IPS-18c (cell line): ENCODE measurements at regions not wholly inside any gene's neighbourhood (a gene's known extent, or its start where the extent isn't known, plus 50 kb on each side); places are given as distances from the start of the nearest gene placed in this dataset.

Experiments
- H3K4me3 ChIP-seq: 2 replicates; pipeline ENCODE4 v1.7.0; 2013; ENCODE audit warnings: low read depth, mild to moderate bottlenecking, low read length, moderate library complexity; ENCODE audit not compliant: insufficient read depth
- H3K9me3 ChIP-seq: one replicate; pipeline ENCODE4 v1.6.1; 2013; ENCODE audit warnings: mild to moderate bottlenecking, low read length, moderate library complexity; ENCODE audit not compliant: control insufficient read depth, insufficient read depth

DNA sequence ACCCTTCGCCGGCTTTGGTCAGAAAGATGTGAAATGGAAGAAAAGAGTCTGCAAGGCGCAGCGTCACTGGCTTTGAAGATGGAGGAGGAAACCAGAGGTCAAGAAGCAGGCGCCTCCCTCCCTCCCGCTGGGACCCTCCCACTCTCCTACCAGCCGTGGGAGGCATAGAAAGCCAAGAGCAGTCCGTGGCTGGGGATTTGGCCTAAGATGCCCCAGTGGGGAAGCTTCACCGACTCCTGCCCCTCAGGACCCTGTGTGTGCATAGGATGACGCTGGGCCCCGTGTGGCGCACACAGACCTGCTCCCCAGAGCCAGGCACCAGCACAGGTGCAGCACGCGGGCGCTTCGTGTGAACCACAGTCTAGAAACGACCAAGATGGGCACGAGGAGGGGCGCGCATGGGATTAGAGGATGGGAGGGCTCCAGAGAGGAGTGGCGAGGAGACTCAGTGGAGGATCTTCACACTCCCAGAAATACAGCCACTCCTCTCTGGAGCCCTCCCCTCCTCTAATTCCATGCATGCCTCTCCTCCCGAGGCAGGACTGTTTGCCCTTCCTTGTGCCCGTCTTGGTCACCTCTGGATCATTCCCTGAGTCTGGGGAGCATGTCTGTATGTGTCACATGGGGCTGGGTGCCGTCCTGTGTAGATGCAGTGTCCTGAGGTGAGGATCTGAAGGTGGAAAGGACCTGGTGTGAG lies 194.3 kb downstream of the TEX29 start:
- no peaks in the 10 kb centered on the region for H3K9me3 ChIP-seq

DNA sequence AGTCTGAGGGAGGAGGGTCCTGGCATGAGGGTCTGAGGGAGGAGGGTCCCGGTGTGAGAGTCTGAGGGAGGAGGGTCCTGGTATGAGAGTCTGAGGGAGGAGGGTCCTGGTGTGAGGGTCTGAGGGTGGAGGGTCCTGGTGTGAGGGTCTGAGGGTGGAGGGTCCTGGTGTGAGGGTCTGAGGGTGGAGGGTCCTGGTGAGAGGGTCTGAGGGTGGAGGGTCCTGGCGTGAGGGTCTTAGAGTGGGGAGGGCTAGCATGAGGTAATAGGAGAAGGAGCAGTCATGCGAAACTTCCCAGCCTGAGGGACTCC lies 194.8 kb downstream of the TEX29 start:
- no peaks in the 10 kb centered on the region for H3K9me3 ChIP-seq

More for the DNA sequence above, 194.3 kb downstream of the TEX29 start:
- no peak overlapping the region for H3K4me3 ChIP-seq

DNA sequence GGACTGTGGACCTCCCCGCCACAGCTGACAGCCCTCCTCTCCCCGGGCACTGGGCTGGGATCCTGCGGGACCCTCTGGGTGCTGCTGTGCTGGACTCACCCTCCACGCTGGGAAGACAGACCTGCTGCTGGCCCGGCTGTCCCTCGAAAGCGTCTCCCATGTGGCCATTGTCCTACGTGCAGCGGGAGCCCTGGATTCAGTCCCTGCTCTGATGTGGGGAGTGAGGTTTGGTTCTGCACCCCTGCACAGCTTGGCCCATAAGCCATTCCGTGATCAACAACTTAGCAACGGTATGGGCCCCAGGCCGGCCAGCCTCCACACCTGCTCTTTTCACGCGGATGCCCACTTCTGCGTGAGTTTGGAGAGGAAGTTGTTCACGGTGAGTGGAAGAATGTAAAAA lies 195.2 kb downstream of the TEX29 start:
- no peak overlapping the region for H3K4me3 ChIP-seq
- no peaks in the 10 kb centered on the region for H3K9me3 ChIP-seq

More for the DNA sequence above, 194.8 kb downstream of the TEX29 start:
- H3K4me3 ChIP-seq: no peak overlapping the region

DNA sequence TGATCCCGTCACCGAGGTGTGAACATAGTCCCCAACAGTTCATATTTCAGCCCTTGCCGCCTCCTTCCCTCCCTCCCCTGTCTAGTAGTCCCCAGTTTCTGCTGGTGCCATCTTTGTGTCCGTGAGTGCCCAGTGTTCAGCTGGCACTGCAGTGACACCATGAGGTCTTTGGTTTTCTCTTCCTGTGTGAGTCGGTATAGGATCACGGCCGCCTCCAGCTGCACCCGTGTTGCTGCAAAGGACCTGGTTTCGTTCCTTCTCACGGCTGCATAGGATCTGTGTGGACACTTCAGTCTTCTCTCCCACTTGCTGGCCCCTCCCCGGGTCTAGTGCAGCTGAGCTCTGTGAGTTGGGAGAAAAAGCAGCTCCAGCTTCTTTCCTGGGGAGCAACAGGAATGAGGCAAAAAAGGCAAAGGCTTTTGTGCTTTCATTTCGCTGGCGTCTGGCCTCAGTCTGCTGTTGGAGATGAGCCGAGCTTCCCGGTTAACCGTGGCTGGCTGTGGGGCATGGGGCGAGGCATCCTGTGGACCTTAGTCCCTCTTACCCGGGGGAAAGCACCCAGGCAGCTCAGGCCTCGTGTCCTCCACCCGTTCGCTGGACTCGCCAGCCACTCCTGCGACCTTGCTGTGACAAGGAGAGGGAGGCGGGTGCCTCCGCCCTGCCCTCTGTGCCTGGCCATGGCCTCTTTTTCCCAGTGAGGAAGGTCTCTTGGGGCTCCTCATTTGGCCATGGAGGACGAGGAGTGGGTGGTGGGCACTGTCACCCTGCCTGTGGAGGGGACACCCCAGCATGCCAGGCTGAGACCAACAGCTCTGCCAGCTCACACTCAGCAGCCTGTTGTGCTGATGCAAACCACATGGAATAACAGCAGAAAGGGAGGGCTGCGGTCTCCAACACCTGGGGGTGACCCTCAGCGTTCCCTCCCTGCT lies 196.5 kb downstream of the TEX29 start:
- H3K9me3 ChIP-seq: no peaks in the 10 kb centered on the region
- no peak overlapping the region for H3K4me3 ChIP-seq

DNA sequence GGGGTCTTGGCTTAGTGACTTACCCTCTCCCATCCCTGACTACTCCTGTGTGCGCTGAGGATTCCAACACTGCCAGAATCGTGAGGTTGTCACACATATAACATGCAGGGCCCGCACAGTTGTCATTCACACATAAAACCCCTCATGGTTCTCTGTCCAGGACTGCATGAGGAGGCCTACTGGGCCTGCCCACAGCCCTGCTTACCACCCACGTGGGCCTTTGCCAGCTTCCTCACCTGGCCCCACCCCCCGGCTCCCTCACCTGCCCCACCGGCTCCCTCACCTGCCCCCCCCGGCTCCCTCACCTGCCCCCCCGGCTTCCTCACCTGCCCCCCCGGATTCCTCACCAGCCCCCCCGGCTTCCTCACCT lies 197.2 kb downstream of the TEX29 start:
- H3K9me3 ChIP-seq: no peaks in the 10 kb centered on the region
- H3K4me3 ChIP-seq: no peak overlapping the region

DNA sequence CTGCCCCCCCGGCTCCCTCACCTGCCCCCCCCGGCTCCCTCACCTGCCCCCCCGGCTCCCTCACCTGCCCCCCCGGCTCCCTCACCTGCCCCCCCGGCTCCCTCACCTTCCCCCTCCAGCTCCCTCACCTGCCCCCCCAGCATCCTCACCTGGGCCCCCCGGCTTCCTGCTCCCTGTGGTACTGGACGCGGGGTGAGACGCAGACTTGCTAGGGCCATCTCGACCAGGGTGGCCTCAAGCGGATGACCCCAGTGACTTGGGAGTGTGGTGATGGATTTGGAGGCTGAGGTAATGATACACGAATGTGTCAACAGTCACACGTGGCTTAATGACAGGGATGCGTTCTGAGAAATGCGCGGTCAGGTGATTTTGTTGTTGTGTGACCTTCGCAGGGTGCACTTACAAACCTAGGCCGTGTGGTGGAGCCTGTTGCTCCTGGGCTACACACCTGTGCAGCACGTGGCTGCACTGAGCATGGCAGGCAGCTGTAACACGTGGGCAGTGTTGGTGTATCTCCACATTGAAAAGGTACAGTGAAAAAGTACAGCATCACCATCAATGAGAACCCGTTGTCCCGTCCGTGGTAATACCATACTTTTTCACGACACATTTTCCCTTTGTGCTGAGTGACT lies 197.8 kb downstream of the TEX29 start:
- Histone ChIP-seq H3K9me3 (no peaks in the 10 kb centered on the region), H3K4me3 (no peak overlapping the region)

DNA sequence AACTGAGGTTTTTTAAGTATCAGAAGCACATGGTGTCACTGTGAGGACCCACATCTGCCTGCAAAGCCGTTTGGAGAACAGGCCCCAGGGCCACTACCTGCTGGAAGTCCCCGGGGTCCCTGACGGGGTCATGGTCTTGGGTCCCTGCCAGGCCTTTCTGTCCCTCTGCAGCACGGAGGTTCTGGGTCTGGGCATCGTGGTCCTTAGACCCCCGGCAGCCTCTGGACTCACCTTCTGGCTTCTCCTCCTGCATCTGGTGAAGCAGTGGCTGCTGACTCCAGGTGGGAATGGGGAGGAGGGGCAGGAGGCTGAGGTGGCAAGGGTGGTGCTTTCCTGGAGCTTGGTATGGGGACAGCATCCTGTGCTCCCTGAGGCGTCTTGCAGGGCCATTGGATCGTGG lies 198.6 kb downstream of the TEX29 start:
- H3K4me3 ChIP-seq: no peak overlapping the region
- H3K9me3 ChIP-seq: no peaks in the 10 kb centered on the region

DNA sequence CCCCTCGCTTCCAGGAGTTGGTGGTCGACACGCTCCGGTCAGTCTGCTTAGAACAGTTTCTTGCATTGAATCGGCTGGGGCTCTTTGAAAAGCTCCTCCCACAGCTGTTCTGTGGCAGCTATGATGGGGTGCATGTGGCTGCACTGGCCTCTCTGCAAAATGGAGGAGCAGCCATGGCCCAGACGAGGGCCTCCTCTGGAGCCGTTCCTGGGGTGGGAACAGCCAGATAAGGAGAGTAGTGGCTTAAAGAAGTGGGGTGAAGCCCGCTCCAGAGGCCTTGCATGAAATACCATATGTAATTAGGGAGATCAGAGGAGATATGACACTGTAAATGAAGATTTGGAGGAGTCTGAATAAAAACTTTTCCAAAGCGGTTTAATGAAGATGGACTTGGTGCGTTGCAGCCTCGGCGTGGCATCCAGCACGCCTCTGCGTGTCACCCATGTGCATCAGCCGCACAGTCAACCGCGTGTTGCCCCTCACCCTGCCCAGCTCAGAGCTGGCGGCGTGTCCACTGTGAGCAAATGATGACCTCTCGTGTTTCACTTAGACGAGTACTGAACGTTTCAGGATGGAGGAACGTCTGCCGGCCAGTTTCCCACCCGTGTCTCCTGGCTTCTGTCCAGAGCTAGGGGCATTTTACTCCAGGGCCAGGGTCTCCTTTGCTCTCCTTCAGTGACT lies 199.2 kb downstream of the TEX29 start:
- Histone ChIP-seq H3K4me3 (no peak overlapping the region), H3K9me3 (no peaks in the 10 kb centered on the region)

DNA sequence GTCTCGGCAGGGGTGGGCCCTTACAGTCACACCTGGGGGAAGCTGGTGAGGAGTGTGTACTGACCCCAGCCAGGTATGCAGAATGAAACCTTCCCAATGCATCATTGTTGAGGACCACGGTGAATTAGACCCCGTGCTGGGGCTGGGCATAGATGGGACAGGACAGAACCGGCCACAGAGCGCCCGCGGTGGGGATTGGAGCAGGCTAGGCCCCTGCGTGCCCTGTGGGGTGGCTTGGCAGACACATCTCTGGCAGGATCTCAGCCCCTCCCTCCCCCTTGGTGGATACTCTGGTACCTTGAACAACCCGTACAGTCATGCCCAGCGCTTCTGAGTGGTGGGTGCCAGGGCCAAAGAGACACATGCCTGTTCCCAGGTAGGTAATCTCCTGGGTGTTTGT lies 200.6 kb downstream of the TEX29 start:
- no peaks in the 10 kb centered on the region for H3K9me3 ChIP-seq
- H3K4me3 ChIP-seq: no peak overlapping the region

DNA sequence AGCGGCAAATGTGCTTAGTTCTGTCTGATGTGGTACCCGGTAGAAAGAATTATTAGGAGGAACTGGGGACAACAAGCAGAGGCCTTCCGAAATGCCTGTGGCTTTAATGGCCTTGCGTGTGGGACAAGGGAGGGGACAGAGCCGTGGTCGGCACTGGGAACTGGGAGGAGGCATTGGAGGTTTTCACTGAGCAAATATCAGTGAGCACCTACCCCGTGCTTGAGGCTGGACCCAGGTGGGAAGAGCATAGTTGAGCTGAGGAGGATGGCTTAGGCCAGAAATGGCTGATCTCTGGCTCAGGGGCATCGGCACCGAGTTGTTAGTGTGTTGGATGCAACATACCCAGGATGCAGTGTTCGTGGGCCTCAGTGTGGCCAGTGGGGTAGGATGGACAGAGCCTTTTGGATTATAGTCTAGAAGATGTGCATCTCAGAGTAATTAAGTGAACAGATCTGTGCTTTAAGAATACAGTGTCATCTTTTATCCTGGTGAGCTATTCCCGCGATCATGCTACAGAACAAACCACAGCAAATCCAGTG lies 201.3 kb downstream of the TEX29 start:
- no peaks in the 10 kb centered on the region for H3K9me3 ChIP-seq
- H3K4me3 ChIP-seq: no peak overlapping the region

DNA sequence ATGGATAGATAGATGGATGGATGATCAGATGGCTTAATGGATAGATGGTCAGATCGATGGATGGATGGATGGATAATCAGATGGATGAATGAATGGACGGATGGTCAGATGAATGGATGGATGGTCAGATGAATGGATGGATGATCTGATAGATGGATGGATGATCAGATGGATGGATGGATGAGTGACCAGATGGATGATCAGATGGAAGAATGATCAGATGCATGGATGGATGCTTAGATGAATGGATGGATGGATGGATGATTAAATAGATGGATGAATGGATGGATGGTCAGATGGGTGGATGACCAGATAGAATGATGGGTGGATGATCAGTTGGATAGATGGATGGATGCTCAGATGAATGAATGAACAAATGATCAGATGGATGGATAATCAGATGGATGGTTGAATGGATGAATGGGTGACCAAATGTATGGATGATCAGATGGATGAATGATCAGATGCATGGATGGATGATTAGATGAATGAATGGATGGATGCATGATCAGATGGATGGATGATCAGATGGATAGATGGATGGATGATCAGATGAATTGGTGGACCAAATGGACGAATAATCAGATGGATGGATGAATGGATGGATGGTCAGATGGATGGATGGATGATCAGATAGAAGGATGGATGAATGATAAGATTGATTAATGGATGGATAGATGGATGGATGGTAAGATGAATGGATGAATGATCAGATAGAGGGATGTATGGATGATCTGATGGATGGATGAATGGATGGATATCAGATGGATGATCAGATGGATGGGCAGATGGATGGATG lies 205.1 kb downstream of the TEX29 start:
- no peaks in the 10 kb centered on the region for H3K9me3 ChIP-seq

DNA sequence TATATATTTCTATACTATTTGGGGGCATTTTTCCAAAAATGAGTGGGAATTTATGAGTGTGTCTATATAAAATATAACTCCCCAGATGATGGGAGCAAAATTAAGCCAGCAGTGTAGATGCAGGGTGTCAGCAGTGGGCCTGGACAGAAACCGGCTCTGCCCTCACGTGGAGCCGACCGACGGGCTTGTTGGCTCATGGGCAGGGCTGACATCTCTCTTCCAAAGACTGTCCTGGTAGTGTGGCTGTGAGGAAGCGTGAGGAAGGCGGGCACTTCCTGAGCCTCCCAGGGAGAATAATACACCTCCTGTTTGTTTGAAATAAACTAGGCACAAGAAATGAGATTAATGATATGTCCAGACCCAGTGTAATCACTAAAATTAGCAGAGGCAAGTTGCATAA lies 206.5 kb downstream of the TEX29 start:
- no peaks in the 10 kb centered on the region for H3K9me3 ChIP-seq

More for the DNA sequence above, 205.1 kb downstream of the TEX29 start:
- H3K4me3 ChIP-seq: no peak overlapping the region

DNA sequence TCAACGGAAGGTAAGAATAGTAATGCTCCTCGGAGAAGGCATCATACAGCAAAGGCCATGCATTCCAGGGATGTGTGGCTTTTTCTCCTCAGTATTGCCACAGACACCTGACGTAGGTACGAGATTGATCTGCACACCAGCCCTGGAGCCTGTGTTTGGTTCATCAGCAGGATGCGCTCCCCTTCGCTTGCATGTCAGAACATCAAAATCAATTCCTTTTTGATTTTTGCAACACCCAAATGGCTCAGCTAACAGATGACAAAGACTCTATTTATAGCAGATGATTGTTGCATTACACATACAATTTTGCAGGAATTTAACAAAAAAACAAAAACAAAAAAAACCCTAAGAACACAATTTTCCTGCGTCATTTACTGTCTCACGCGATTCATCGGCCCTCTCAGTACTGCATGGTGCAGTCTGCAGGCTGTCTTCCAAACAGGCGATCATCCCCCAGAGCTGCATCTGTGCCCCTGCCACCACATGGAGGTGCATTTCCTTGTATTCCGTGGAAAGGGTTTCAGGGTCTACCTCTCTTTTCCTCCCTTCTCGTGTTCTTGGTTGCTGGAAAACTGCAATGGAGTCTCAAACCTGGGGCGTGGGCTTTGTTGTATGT lies 207.3 kb downstream of the TEX29 start:
- no peak overlapping the region for H3K4me3 ChIP-seq
- H3K9me3 ChIP-seq: no peaks in the 10 kb centered on the region

More for the DNA sequence above, 206.5 kb downstream of the TEX29 start:
- H3K4me3 ChIP-seq: no peak overlapping the region

DNA sequence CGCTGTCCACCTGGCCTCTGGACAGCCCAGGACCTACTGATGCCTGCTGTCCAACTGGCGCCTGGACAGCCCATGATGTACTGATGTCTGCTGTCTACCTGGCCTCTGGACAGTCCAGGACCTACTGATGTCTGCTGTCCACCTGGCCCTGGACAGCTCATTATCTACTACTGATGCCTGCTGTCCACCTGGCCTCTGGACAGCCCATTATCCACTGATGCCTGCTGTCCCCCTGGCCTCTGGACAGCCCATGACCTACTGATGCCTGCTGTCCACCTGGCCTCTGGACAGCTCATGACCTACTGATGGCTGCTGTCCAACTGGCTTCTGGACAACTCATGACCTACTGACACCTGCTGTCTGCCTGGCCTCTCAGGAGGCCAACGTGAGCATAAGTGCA lies 208.1 kb downstream of the TEX29 start:
- Histone ChIP-seq H3K4me3 (no peak overlapping the region), H3K9me3 (no peaks in the 10 kb centered on the region)

DNA sequence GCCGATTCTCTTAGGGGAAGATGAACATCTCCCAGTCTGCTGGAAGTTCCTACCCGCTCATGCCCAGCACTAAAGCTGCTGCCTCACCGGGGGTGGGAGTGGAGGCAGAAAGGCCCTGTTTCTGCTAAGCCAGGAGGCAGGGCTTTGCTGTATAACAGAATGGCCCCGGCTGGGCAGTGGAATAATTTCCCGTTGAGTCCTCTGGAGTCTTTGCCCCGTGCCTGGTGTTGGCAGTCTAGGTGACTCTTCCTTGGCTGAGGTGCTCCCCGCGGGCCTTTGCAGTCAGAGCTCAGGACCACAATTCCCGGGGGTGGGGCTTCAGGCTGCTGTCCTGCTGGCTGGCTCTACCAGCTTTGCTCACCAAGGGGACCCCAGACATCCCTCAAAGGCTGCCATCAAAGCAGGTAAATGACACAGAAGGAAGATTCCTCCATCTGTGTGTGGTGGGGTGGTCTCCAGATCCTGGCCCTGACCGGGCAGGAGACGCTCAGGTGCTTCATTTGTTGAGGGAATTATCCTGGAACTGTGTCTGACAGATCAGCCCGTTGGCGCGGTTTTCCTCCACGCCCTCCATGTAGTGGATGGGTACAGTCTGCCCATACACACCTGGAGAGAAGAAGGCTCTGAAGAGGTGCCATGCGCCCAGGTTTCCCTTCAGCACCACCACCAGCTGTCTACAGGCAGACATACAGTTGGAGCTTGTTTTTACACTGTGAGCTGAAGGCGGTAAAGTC lies 209.9 kb downstream of the TEX29 start:
- no peaks in the 10 kb centered on the region for H3K9me3 ChIP-seq
- no peak overlapping the region for H3K4me3 ChIP-seq

DNA sequence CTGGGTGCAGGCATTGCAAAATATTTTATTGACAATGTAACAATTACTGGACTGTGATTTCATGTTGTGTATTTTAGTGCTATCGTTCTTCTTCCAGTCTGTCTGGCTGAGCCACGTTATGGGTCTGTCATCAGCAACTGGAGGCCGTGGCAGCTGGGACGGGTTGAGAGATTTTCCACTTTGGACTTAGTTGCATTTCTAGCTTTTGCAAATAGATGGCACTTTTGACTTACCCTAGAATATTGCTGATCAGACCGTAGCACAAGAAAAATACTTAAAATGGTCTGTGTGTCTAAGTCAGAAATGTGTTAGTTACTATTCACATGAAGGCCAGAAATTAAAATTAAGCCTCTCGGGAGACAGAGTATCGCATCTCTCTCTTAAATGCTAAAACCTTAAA lies 211.1 kb downstream of the TEX29 start:
- no peak overlapping the region for H3K4me3 ChIP-seq
- H3K9me3 ChIP-seq: no peaks in the 10 kb centered on the region
